Peyer's patch (tissue), 4 donors: ENCODE measurements at regions not wholly inside any gene's neighbourhood (a gene's known extent, or its start where the extent isn't known, plus 50 kb on each side); places are given as distances from the start of the nearest gene placed in this dataset.
"Not testable (repeated sequence)": the region's sequence is repeated elsewhere in the genome, so short reads cannot be mapped to it uniquely, and the experiment has no call there.

Experiments used
- CTCF ChIP-seq, 6 experiments: fragments of 450-650 bp in 4 of 6; fragments of 200-600 bp in 2 of 6; sonication (generic) in 1 of 6; IDR thresholded peaks; one replicate each; pipeline ENCODE4 v1.5.1; 2017 to 2019; ENCODE audit warnings: antibody characterized with exemption in 6 of 6, mild to moderate bottlenecking in 3 of 6, moderate library complexity in 1 of 6
- POLR2A ChIP-seq, 2 donors: fragments of 450-650 bp; IDR thresholded peaks; one replicate each; pipeline ENCODE4 v1.5.1; 2017; ENCODE audit warnings: antibody characterized with exemption in 2 of 2, mild to moderate bottlenecking in 2 of 2, moderate library complexity in 2 of 2

GRCh38 chr19:27708986-27709385, 1504.0 kb downstream of the UQCRFS1 start:
- TF ChIP-seq CTCF, POLR2A (IDR thresholded peaks at IDR 0.05): not testable (repeated sequence)
